DND-41 (cell line): ENCODE measurements at regions not wholly inside any gene's neighbourhood (a gene's known extent, or its start where the extent isn't known, plus 50 kb on each side); places are given as distances from the start of the nearest gene placed in this dataset.

ENCODE experiments used
- EZH2 ChIP-seq: IDR thresholded peaks from 3 replicates; pipeline ENCODE4 v1.6.1; 2012; ENCODE audit warnings: borderline replicate concordance, low read depth, mild to moderate bottlenecking, moderate library complexity, low read length, inconsistent platforms; ENCODE audit not compliant: severe bottlenecking
- TF ChIP-seq, protein P1 (sequence below): IDR thresholded peaks from 2 replicates; pipeline ENCODE4 v1.5.1; 2012; ENCODE audit warnings: borderline replicate concordance, low read length, moderate library complexity, mild to moderate bottlenecking; ENCODE audit not compliant: poor library complexity, severe bottlenecking; ENCODE audit errors: extremely low read depth

DNA sequence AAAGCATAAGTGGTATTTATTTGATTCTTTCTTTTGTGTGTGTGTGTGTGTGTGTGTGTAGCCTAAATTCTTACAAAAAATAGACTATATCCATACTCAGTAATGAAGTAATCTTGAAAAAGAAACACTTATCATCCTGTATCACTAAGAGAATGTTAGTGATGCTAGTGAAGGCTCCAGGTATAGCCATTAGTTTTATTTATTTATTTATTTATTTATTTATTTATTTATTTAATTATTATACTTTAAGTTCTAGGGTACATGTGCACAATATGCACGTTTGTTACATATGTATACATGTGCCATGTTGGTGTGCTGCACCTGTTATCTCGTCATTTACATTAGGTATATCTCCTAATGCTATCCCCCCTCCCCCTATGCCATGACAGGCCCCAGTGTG lies 436.0 kb downstream of the HTR7 start:
- TF ChIP-seq, protein P1, sequence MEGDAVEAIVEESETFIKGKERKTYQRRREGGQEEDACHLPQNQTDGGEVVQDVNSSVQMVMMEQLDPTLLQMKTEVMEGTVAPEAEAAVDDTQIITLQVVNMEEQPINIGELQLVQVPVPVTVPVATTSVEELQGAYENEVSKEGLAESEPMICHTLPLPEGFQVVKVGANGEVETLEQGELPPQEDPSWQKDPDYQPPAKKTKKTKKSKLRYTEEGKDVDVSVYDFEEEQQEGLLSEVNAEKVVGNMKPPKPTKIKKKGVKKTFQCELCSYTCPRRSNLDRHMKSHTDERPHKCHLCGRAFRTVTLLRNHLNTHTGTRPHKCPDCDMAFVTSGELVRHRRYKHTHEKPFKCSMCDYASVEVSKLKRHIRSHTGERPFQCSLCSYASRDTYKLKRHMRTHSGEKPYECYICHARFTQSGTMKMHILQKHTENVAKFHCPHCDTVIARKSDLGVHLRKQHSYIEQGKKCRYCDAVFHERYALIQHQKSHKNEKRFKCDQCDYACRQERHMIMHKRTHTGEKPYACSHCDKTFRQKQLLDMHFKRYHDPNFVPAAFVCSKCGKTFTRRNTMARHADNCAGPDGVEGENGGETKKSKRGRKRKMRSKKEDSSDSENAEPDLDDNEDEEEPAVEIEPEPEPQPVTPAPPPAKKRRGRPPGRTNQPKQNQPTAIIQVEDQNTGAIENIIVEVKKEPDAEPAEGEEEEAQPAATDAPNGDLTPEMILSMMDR = no peak
- TF ChIP-seq EZH2 = no peak
